WI38 (cell line): ENCODE measurements at regions not wholly inside any gene's neighbourhood (a gene's known extent, or its start where the extent isn't known, plus 50 kb on each side); places are given as distances from the start of the nearest gene placed in this dataset.

ENCODE experiments used
- H3K4me3 ChIP-seq: 2 replicates; pipeline ENCODE4 v1.5.1; 2011; ENCODE audit warnings: low read depth, mild to moderate bottlenecking, control low read depth, low read length
- TF ChIP-seq, protein P1 (sequence below): IDR thresholded peaks from 2 replicates; pipeline ENCODE4 v1.5.1; 2012; ENCODE audit warnings: low read depth, mild to moderate bottlenecking, control low read depth, low read length

- no peak overlapping the region for H3K4me3 ChIP-seq
- TF ChIP-seq, protein P1, sequence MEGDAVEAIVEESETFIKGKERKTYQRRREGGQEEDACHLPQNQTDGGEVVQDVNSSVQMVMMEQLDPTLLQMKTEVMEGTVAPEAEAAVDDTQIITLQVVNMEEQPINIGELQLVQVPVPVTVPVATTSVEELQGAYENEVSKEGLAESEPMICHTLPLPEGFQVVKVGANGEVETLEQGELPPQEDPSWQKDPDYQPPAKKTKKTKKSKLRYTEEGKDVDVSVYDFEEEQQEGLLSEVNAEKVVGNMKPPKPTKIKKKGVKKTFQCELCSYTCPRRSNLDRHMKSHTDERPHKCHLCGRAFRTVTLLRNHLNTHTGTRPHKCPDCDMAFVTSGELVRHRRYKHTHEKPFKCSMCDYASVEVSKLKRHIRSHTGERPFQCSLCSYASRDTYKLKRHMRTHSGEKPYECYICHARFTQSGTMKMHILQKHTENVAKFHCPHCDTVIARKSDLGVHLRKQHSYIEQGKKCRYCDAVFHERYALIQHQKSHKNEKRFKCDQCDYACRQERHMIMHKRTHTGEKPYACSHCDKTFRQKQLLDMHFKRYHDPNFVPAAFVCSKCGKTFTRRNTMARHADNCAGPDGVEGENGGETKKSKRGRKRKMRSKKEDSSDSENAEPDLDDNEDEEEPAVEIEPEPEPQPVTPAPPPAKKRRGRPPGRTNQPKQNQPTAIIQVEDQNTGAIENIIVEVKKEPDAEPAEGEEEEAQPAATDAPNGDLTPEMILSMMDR, result no peak
Observed at GRCh38 chr15:26433818-26434217, 339.0 kb downstream of the GABRB3 start.

DNA sequence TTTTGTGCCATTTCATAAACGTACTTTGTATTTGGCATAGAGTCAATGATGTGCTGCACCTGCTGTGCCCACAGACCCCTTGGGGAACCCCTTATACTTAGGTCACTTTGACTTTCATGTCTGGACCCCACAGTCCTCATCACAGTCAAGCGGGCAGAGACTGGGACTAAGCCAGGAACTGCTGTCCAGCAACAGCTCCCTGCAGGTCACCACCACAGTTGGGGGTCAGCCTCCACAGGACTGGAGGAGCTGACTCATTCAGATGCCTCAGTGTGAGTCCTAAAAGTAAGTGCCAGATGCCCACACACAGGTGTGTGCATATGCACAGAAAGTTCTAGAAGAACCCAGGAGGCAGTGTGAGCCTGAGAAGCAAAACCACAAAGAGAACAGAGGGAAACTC lies 339.8 kb downstream of the GABRB3 start:
- H3K4me3 ChIP-seq, result no peak overlapping the region
- TF ChIP-seq, protein P1, result no peak

GRCh38 chr15:26421065-26421464 lies 351.8 kb downstream of the GABRB3 start:
- TF ChIP-seq, protein P1, result no peak
- no peak overlapping the region for H3K4me3 ChIP-seq

DNA sequence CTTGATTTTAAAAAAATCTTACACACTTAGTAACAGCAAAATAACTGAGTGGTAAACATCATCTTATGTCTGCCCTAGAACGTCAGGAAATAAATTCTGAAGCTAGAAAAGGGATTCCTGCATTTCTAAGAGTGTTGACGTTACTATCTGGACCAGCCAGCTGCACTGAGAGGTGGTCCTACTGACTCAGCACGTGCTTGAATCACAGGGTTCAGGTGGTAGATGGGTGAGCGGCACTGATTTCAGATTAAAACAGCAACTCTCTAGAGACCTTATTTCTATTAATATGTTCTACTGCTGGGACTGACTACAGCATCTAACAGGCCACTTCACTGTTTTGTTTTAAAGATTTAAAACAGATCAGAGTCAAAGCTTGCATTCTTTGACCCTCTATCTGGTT lies 377.2 kb downstream of the GABRB3 start:
- TF ChIP-seq, protein P1, result no peak
- H3K4me3 ChIP-seq, result no peak overlapping the region

DNA sequence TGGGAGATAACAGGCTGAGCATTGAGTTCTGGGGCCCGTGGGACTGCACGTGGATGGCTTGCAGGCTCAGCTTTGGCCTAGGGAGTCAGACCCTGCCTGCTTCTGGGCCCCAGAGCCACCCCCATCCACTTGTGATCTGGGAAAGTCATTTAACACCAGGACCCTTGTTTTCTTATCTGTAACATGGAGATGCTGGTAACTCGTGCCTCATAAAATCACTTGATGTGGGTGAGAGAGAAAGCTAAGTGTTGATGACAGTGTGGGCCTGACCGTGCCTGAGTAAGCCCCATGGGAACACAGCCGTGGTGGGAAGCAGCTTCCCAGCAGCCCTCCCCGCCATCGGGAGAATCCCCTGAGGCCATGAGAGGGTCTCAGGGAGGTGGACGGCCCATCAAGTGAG lies 378.1 kb downstream of the GABRB3 start:
- TF ChIP-seq, protein P1, result no peak
- H3K4me3 ChIP-seq, result no peak overlapping the region

DNA sequence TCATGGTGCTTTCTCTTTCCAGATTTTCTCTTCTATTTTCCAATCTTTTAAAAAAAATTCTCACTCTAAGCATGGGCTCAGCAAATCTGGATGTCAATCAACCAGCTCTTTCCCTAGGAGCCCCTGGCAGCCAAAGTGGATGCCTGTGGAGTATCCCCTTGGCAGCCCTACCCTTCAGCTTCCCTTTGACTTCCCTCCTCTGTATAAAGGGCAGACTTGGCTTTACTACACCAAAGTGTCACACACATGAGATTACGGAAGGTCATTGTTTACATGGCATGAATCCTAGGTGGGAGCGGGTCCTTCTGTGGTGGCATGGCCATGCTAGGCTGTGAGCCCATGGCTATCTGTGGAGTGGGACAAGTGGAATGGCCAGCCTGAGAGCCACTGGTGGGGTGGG lies 379.9 kb downstream of the GABRB3 start:
- TF ChIP-seq, protein P1, result no peak
- no peak overlapping the region for H3K4me3 ChIP-seq

GRCh38 chr15:26391567-26392194 lies 381.2 kb downstream of the GABRB3 start:
- TF ChIP-seq, protein P1, result no peak
- H3K4me3 ChIP-seq, result no peak overlapping the region
